ENCODE measurements at regions not wholly inside any gene's neighbourhood (a gene's known extent, or its start where the extent isn't known, plus 50 kb on each side); places are given as distances from the start of the nearest gene placed in this dataset.

- Histone ChIP-seq H3K9me2 (ENCODE audit: low read depth, low read length) (no peaks in the 10 kb centered on the region), H3K9me3 (ENCODE audit: low read length) (no peaks in the 10 kb centered on the region), H3K4me2 (ENCODE audit: low read length) (no peak overlapping the region), H3K79me2 (ENCODE audit: insufficient read depth, low read length) (no peaks in the 10 kb centered on the region), H3K4me3 (ENCODE audit: low read depth, low read length, poor library complexity, severe bottlenecking) (no peak overlapping the region), H3F3A (ENCODE audit: insufficient read depth, low read length) (no peaks in the 10 kb centered on the region), H4K20me1 (ENCODE audit: insufficient read depth, low read length) (no peaks in the 10 kb centered on the region), H3K27me3 (ENCODE audit: insufficient read depth, low read length) (no peaks in the 10 kb centered on the region), H3K36me3 (ENCODE audit: insufficient read depth, low read length) (no peaks in the 10 kb centered on the region), H3K27ac (ENCODE audit: low read depth, low read length, poor library complexity, severe bottlenecking) (no peak overlapping the region), H2AFZ (ENCODE audit: low read length) (no peak overlapping the region), H3K9ac (ENCODE audit: low read length) (no peak overlapping the region), H3K4me1 (ENCODE audit: insufficient read depth, low read length, severe bottlenecking) (no peaks in the 10 kb centered on the region)
- TF ChIP-seq, protein P1, sequence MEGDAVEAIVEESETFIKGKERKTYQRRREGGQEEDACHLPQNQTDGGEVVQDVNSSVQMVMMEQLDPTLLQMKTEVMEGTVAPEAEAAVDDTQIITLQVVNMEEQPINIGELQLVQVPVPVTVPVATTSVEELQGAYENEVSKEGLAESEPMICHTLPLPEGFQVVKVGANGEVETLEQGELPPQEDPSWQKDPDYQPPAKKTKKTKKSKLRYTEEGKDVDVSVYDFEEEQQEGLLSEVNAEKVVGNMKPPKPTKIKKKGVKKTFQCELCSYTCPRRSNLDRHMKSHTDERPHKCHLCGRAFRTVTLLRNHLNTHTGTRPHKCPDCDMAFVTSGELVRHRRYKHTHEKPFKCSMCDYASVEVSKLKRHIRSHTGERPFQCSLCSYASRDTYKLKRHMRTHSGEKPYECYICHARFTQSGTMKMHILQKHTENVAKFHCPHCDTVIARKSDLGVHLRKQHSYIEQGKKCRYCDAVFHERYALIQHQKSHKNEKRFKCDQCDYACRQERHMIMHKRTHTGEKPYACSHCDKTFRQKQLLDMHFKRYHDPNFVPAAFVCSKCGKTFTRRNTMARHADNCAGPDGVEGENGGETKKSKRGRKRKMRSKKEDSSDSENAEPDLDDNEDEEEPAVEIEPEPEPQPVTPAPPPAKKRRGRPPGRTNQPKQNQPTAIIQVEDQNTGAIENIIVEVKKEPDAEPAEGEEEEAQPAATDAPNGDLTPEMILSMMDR (IDR thresholded peaks at IDR 0.05; ENCODE audit: low read length) = no peak
- no peak for TF ChIP-seq EZH2 (IDR thresholded peaks at IDR 0.05; ENCODE audit: borderline replicate concordance, low read length)
Measured at GRCh38 chr1:47569261-47569660, 131.4 kb downstream of the FOXD2 start.

DNA sequence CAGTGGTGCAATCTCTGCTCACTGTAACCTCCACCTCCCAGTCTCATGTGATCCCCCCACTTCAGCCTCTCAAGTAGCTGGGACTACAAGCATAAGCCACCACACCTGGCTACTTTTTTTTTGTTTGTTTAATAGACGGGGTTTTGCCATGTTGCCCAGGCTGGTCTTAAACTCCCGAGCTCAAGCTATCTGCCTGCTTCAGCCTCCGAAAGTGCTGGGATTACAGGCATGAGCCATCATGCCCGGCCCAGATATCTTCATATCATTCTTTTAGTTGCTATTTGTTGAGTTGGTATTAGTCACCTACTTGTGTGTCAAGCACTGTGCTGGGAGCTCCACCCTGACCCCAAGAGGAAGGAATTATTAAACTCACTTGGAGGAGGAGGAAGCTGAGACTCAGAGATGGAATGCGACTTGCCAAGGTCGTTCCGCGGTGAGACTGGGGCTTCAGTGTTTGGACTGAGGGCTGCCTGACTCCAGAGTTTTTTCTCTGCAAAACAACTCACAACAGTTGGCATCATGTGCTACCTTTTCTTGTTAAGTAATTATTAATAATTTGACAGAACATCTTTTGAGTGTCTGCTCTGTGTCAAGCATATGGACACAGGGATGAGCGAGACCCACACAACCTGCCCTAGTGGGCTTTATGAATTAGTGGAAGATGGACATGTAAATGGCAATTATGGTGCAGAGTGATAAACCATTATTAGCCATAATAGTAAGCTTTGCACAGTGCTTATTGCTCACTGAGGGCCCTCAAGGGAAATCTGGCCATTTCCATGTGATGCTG lies 132.0 kb downstream of the FOXD2 start:
- Histone ChIP-seq H3K27ac (ENCODE audit: low read depth, low read length, poor library complexity, severe bottlenecking) (no peak overlapping the region), H3K79me2 (ENCODE audit: insufficient read depth, low read length) (no peaks in the 10 kb centered on the region), H2AFZ (ENCODE audit: low read length) (no peak overlapping the region), H3K4me2 (ENCODE audit: low read length) (no peak overlapping the region), H3K9me2 (ENCODE audit: low read depth, low read length) (no peaks in the 10 kb centered on the region), H3F3A (ENCODE audit: insufficient read depth, low read length) (no peaks in the 10 kb centered on the region), H3K9ac (ENCODE audit: low read length) (no peak overlapping the region), H3K9me3 (ENCODE audit: low read length) (no peaks in the 10 kb centered on the region), H3K4me1 (ENCODE audit: insufficient read depth, low read length, severe bottlenecking) (no peaks in the 10 kb centered on the region), H3K36me3 (ENCODE audit: insufficient read depth, low read length) (no peaks in the 10 kb centered on the region), H3K27me3 (ENCODE audit: insufficient read depth, low read length) (no peaks in the 10 kb centered on the region), H3K4me3 (ENCODE audit: low read depth, low read length, poor library complexity, severe bottlenecking) (no peak overlapping the region), H4K20me1 (ENCODE audit: insufficient read depth, low read length) (no peaks in the 10 kb centered on the region)
- TF ChIP-seq, protein P1 (IDR thresholded peaks at IDR 0.05; ENCODE audit: low read length) = no peak
- TF ChIP-seq EZH2 (IDR thresholded peaks at IDR 0.05; ENCODE audit: borderline replicate concordance, low read length) = no peak

GRCh38 chr1:47571161-47571560 lies 133.3 kb downstream of the FOXD2 start:
- Histone ChIP-seq H3K9me3 (ENCODE audit: low read length) (no peaks in the 10 kb centered on the region), H3K9ac (ENCODE audit: low read length) (no peak overlapping the region), H3K9me2 (ENCODE audit: low read depth, low read length) (no peaks in the 10 kb centered on the region), H3K27ac (ENCODE audit: low read depth, low read length, poor library complexity, severe bottlenecking) (no peak overlapping the region), H4K20me1 (ENCODE audit: insufficient read depth, low read length) (no peaks in the 10 kb centered on the region), H3F3A (ENCODE audit: insufficient read depth, low read length) (no peaks in the 10 kb centered on the region), H3K4me1 (ENCODE audit: insufficient read depth, low read length, severe bottlenecking) (no peaks in the 10 kb centered on the region), H3K4me3 (ENCODE audit: low read depth, low read length, poor library complexity, severe bottlenecking) (no peak overlapping the region), H3K27me3 (ENCODE audit: insufficient read depth, low read length) (no peaks in the 10 kb centered on the region), H3K4me2 (ENCODE audit: low read length) (no peak overlapping the region), H2AFZ (ENCODE audit: low read length) (no peak overlapping the region), H3K36me3 (ENCODE audit: insufficient read depth, low read length) (no peaks in the 10 kb centered on the region), H3K79me2 (ENCODE audit: insufficient read depth, low read length) (no peaks in the 10 kb centered on the region)
- TF ChIP-seq, protein P1 (IDR thresholded peaks at IDR 0.05; ENCODE audit: low read length) = no peak
- no peak for TF ChIP-seq EZH2 (IDR thresholded peaks at IDR 0.05; ENCODE audit: borderline replicate concordance, low read length)

Data from OCI-LY1 (cell line).